HFF-Myc (cell line): ENCODE measurements at regions not wholly inside any gene's neighbourhood (a gene's known extent, or its start where the extent isn't known, plus 50 kb on each side); places are given as distances from the start of the nearest gene placed in this dataset.

Experiments used
- DNase-seq: peaks from one replicate; pipeline ENCODE4 v3.0.0-alpha.2; 2011; ENCODE audit warnings: low read depth; ENCODE audit errors: extremely low read depth
- H3K4me3 ChIP-seq: replicated peaks from 2 replicates; pipeline ENCODE4 v1.5.1; 2011; ENCODE audit warnings: low read depth, mild to moderate bottlenecking, control low read depth, low read length
- CTCF ChIP-seq: IDR thresholded peaks from 2 replicates; pipeline ENCODE4 v1.5.1; 2012; ENCODE audit warnings: mild to moderate bottlenecking, low read depth, low read length, control low read depth; ENCODE audit errors: missing control alignments

- DNase-seq, result peak; percentile 92
- TF ChIP-seq CTCF, result no peak
- no peak overlapping the region for H3K4me3 ChIP-seq
These were observed 57.5 kb downstream of the RIN2 start for GRCh38 chr20:19815553-19815991.

GRCh38 chr20:19816386-19816785 lies 58.3 kb downstream of the RIN2 start:
- no peak for DNase-seq
- H3K4me3 ChIP-seq, result no peak overlapping the region
- TF ChIP-seq CTCF, result no peak

GRCh38 chr20:19817017-19817416 lies 59.0 kb downstream of the RIN2 start:
- TF ChIP-seq CTCF, result no peak
- peak; percentile 75 for DNase-seq
- no peak overlapping the region for H3K4me3 ChIP-seq

- no peak overlapping the region for H3K4me3 ChIP-seq
- no peak for DNase-seq
- no peak for TF ChIP-seq CTCF
These were observed 61.1 kb downstream of the RIN2 start for GRCh38 chr20:19819149-19819548.

- no peak for DNase-seq
- TF ChIP-seq CTCF, result no peak
- H3K4me3 ChIP-seq, result no peak overlapping the region
These were observed 62.6 kb downstream of the RIN2 start for GRCh38 chr20:19820555-19821211.

- DNase-seq, result no peak
- no peak overlapping the region for H3K4me3 ChIP-seq
- TF ChIP-seq CTCF, result no peak
These were observed 63.5 kb downstream of the RIN2 start for GRCh38 chr20:19821606-19822005.

GRCh38 chr20:19823216-19823615 lies 65.2 kb downstream of the RIN2 start:
- DNase-seq, result no peak
- TF ChIP-seq CTCF, result no peak
- no peak overlapping the region for H3K4me3 ChIP-seq
